Tibial nerve (tissue), 4 donors: ENCODE measurements at regions not wholly inside any gene's neighbourhood (a gene's known extent, or its start where the extent isn't known, plus 50 kb on each side); places are given as distances from the start of the nearest gene placed in this dataset.

Experiments used
- EP300 ChIP-seq, 2 donors: sonication (generic); formaldehyde crosslinking; IDR thresholded peaks; one replicate each; pipeline ENCODE4 v1.6.1; 2017; ENCODE audit warnings: antibody characterized with exemption in 2 of 2, mild to moderate bottlenecking in 1 of 2
- TF ChIP-seq, protein P1 (sequence below), 5 experiments: fragments of 200-600 bp in 3 of 5; fragments of 450-650 bp in 2 of 5; sonication (generic) in 3 of 5; IDR thresholded peaks; one replicate each; pipeline ENCODE4 v1.5.1; 2016 to 2019; ENCODE audit warnings: antibody characterized with exemption in 5 of 5, mild to moderate bottlenecking in 3 of 5, moderate library complexity in 2 of 5

GRCh38 chr5:74953554-74953936 lies 87.4 kb upstream of the FAM169A start:
- no peak for TF ChIP-seq EP300 (IDR thresholded peaks at IDR 0.05)
- TF ChIP-seq, protein P1, sequence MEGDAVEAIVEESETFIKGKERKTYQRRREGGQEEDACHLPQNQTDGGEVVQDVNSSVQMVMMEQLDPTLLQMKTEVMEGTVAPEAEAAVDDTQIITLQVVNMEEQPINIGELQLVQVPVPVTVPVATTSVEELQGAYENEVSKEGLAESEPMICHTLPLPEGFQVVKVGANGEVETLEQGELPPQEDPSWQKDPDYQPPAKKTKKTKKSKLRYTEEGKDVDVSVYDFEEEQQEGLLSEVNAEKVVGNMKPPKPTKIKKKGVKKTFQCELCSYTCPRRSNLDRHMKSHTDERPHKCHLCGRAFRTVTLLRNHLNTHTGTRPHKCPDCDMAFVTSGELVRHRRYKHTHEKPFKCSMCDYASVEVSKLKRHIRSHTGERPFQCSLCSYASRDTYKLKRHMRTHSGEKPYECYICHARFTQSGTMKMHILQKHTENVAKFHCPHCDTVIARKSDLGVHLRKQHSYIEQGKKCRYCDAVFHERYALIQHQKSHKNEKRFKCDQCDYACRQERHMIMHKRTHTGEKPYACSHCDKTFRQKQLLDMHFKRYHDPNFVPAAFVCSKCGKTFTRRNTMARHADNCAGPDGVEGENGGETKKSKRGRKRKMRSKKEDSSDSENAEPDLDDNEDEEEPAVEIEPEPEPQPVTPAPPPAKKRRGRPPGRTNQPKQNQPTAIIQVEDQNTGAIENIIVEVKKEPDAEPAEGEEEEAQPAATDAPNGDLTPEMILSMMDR (IDR thresholded peaks at IDR 0.05), result no peak
